ENCODE measurements at regions not wholly inside any gene's neighbourhood (a gene's known extent, or its start where the extent isn't known, plus 50 kb on each side); places are given as distances from the start of the nearest gene placed in this dataset.

- H3K9ac ChIP-seq (ENCODE audit: low read depth, low read length), result no peak overlapping the region
- H3K4ac ChIP-seq (ENCODE audit: low read depth, low read length), result no peak overlapping the region
- H3K18ac ChIP-seq (ENCODE audit: low read depth, low read length), result no peak overlapping the region
- no peak overlapping the region for H3K23ac ChIP-seq (ENCODE audit: low read depth, low read length)
- ATAC-seq (ENCODE audit: low read depth) (no peak), DNase-seq (no peak)
- WGBS, 2 experiments (ENCODE audit: extremely low coverage in 2 of 2, insufficient read length in 1 of 2), result 80% methylated on average over 1 of the region's 3 CpGs; no CpG with 5 or more reads in 1 of the 2 experiments
- H3K79me1 ChIP-seq (ENCODE audit: low read depth in 1 of 2, low read length in 2 of 2), result no peaks in the 10 kb centered on the region
- no peaks in the 10 kb centered on the region for H3K27me3 ChIP-seq (ENCODE audit: control insufficient read depth, insufficient read depth, low read length)
- H2AK9ac ChIP-seq (replicated peaks; ENCODE audit: low read depth, low read length, poor library complexity), result no peak overlapping the region
- no peak overlapping the region for H2BK20ac ChIP-seq (ENCODE audit: low read depth, low read length)
- in situ Hi-C loops (cut with MboI; ENCODE audit: low sequenced_read_pairs) (no loop called here), dilution Hi-C loops (cut with HindIII; ENCODE audit: low sequenced_read_pairs, unreplicated experiment) (no loop called here), intact Hi-C loops (cut with micrococcal nuclease) (no loop called here)
- no peak overlapping the region for H2BK120ac ChIP-seq (ENCODE audit: low read depth, low read length)
- H2BK15ac ChIP-seq (ENCODE audit: low read depth, low read length), result no peak overlapping the region
- H3K9me3 ChIP-seq (ENCODE audit: control insufficient read depth, insufficient read depth, low read length), result no peaks in the 10 kb centered on the region
- no peak overlapping the region for H4K5ac ChIP-seq (ENCODE audit: low read depth, low read length)
- no peak overlapping the region for H2AK5ac ChIP-seq (ENCODE audit: low read depth, low read length)
- no peaks in the 10 kb centered on the region for H4K20me1 ChIP-seq (ENCODE audit: insufficient read depth, low read length)
- H2BK5ac ChIP-seq (ENCODE audit: low read depth, low read length, poor library complexity, severe bottlenecking), result no peak overlapping the region
- no peak overlapping the region for H3K56ac ChIP-seq (ENCODE audit: extremely low read depth, insufficient read depth, low read length)
- BruUV-seq (replicated peaks), result no TSS peak
- no peak overlapping the region for H4K91ac ChIP-seq (ENCODE audit: insufficient read depth, low read depth, low read length)
- no peaks in the 10 kb centered on the region for H3K36me3 ChIP-seq (ENCODE audit: control insufficient read depth, insufficient read depth, low read length)
- no peak overlapping the region for H3K27ac ChIP-seq (ENCODE audit: insufficient read depth, low read length)
- no peak overlapping the region for H2AFZ ChIP-seq (replicated peaks; ENCODE audit: low read length, poor library complexity)
- no peak overlapping the region for H4K8ac ChIP-seq (ENCODE audit: low read depth in 2 of 2, low read length in 2 of 2)
- TF ChIP-seq MAZ (IDR thresholded peaks at IDR 0.05; ENCODE audit: borderline replicate concordance, low read depth, low read length) (no peak), CTCF (conservative IDR thresholded peaks at IDR 0.05; ENCODE audit: low read depth, low read length) (no peak), USF2 (IDR thresholded peaks at IDR 0.05; ENCODE audit: low read depth, low read length) (no peak), RFX5 (IDR thresholded peaks at IDR 0.05; ENCODE audit: low read depth, low read length) (no peak), FOS (IDR thresholded peaks at IDR 0.05; ENCODE audit: low read depth, low read length) (no peak), CHD1 (IDR thresholded peaks at IDR 0.05; ENCODE audit: low read depth, low read length) (no peak), MXI1 (IDR thresholded peaks at IDR 0.05; ENCODE audit: borderline replicate concordance, low read depth, low read length) (no peak), POLR2A (IDR thresholded peaks at IDR 0.05; ENCODE audit: low read depth, low read length) (no peak), MAFK (IDR thresholded peaks at IDR 0.05; ENCODE audit: low read depth, low read length) (no peak), ELK1 (IDR thresholded peaks at IDR 0.05; ENCODE audit: borderline replicate concordance, low read depth, low read length) (no peak), RCOR1 (IDR thresholded peaks at IDR 0.05; ENCODE audit: insufficient replicate concordance, low read length) (no peak)
- H3K4me2 ChIP-seq (ENCODE audit: low read depth, low read length), result no peak overlapping the region
- no peak overlapping the region for H3K4me3 ChIP-seq (ENCODE audit: insufficient read depth, low read depth, low read length)
- peaks cover 4% of the 10 kb centered on the region for H3K4me1 ChIP-seq (ENCODE audit: control insufficient read depth, insufficient read depth, low read length)
- CTCF ChIA-PET, result no interaction called here
- H3K14ac ChIP-seq (replicated peaks; ENCODE audit: low read depth, low read length), result no peak overlapping the region
- POLR2A ChIA-PET (ENCODE audit: unreplicated experiment), result no interaction called here
- H3K9me1 ChIP-seq (ENCODE audit: insufficient read depth, low read length), result peaks cover 4% of the 10 kb centered on the region
Observed at GRCh38 chr20:23138682-23139081, 52.6 kb upstream of the CD93 start.
